DOHH2 (cell line): ENCODE measurements at regions not wholly inside any gene's neighbourhood (a gene's known extent, or its start where the extent isn't known, plus 50 kb on each side); places are given as distances from the start of the nearest gene placed in this dataset.

Experiments
- CTCF ChIP-seq: fragments of 200-600 bp; sonication (generic); IDR thresholded peaks from one replicate; pipeline ENCODE4 v1.5.1; 2014; ENCODE audit warnings: antibody characterized with exemption, mild to moderate bottlenecking, low read depth, low read length; ENCODE audit not compliant: poor library complexity, severe bottlenecking
- EZH2phosphoT487 ChIP-seq: fragments of 200-600 bp; sonication (generic); IDR thresholded peaks from 2 replicates; pipeline ENCODE4 v1.6.1; 2017; ENCODE audit warnings: borderline replicate concordance, mild to moderate bottlenecking, antibody characterized with exemption, low read length, moderate library complexity, mixed read lengths

GRCh38 chr13:26501641-26502040 is 55.8 kb upstream of the WASF3 start:
- TF ChIP-seq EZH2phosphoT487 (no peak), CTCF (no peak)
